GM21529 (cell line): ENCODE measurements at regions not wholly inside any gene's neighbourhood (a gene's known extent, or its start where the extent isn't known, plus 50 kb on each side); places are given as distances from the start of the nearest gene placed in this dataset.
A peak's percentile ranks its signal among the peaks of the same experiment; 100 is the strongest.

Source experiments
- ATAC-seq: cut with Tn5 transposase; IDR thresholded peaks from one replicate; pipeline ENCODE4 v1.9.1; 2021; ENCODE audit not compliant: unreplicated experiment

DNA sequence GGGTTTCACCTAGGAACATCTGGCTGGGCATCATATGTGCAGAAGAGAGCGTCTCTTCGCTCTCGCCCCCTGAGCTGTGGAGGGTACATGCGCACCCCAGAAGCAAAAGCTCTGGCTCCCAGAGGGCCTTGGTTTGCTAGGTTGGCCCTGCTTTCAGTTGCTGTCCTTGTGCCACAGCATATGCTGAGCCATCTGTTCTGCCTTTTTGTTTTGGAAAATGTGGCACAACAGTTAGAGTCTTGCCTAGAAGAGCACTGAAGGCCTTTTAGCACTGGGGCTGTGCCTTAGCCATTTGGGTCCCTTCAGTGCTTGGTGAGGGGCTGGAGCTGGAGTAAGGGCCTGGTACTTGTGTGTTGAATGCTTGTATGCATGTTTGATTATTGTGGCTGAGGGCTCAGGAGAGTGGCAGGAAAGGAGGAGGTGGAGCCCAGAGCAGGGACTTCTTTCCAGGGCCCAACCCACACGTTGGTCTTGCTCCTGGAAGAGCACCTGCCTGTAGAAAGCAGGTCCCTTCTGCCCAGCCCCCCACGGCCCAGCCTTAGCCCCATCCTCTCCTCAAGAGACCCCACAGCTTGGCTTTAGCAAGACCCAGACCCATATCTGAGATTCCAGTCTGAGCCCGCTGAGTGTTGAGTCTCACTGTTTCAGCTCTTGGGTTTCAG is 113.7 kb downstream of the SLC25A47 start:
- ATAC-seq: no peak

GRCh38 chr14:100438271-100438670 is 115.1 kb downstream of the SLC25A47 start:
- no peak for ATAC-seq

GRCh38 chr14:100438678-100439592 is 115.8 kb downstream of the SLC25A47 start:
- ATAC-seq: no peak

DNA sequence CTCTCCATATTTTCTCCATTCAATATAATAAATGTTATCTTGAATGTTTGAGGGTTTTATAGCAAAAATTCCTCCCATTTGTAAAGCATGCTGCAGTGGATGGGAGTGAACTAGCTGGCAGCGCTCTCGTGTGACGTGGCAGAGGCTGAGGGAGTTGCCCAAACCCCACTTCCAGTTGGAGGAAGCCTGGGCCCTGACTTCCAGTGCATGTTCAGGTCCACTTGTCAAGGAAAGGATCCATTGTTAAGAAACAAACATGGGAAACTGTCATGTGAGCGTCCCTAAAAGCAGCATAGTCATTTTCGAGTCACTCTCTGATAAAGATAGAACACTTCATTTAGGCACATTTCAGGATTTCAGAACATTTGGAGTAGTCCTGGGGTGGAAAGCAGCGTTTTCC is 116.6 kb downstream of the SLC25A47 start:
- ATAC-seq: no peak

DNA sequence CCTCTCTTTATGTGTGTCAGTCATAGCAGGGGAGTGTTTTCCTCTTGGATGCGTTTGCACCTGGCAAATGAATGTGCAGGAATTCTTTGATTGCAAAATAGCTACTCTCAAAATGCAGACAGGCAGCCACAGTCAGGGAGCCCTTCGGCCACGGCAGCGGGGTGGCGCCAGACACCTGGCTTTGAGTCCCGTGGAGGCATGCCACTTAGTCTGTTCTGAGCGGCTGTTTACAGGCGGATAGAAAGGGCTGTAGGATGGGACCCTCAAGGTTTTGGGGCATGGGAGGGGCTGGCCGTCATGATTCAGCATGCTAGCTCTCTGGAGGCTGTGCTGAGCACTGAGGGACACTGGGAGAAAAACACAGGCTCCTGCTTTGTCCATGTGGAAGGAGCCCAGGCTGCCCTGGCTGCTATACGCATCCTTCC is 117.1 kb downstream of the SLC25A47 start:
- peak; percentile 52 for ATAC-seq

- no peak for ATAC-seq
Measured at GRCh38 chr14:100440758-100441203, 117.6 kb downstream of the SLC25A47 start.

DNA sequence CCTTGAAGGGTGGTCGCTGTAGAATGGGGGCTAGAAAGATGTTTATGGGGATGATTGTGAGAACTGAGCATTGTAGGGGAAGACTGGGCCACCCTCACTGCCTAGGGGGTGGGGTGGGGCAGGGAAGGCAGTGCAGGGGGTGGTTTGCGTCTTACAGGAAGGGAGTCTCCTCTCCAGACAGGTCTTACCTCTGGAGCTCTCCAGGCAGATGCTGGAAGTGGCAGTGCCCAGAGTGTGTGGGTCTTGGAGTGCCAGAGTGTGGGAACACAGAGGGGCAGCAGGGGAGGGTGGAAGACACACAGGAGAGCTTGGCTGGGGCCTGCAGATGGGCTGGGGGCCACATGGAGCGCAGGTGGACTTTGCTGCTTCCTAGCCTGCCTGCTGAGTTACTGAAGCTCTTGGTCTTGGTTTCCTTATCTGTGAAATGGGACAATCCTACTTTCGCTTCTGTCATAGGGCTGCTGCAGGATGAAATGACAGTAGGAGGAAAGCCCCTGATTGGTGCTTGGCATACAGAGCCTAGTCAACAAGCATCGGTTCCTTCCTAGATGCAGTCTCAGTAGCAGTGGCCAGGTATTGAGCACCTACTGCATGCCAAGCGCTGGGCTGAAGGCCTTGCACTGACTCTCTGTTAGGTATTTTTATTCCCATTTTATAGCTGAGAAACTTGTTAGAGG is 118.3 kb downstream of the SLC25A47 start:
- no peak for ATAC-seq

DNA sequence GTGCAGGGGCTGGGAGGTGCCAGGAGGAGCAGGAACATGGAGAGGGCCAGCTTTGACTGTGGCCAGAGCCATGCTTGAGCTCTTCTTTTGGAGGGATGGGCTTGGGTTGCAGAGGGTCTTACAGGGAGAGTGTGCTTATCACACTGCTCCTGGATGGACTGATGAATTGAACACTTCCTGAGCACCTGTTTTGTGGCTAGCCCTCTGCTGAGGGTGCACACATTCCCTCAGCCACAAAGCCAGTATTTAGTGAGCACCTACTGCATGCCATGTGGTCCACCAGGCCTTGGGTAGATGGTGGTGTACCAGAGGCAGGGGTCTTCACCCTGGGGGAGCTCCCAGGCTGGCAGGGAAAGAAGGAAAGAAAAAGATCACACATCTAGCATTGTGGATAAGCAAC is 118.9 kb downstream of the SLC25A47 start:
- ATAC-seq: no peak

- ATAC-seq: no peak
Measured at GRCh38 chr14:100442498-100443490, 119.7 kb downstream of the SLC25A47 start.

DNA sequence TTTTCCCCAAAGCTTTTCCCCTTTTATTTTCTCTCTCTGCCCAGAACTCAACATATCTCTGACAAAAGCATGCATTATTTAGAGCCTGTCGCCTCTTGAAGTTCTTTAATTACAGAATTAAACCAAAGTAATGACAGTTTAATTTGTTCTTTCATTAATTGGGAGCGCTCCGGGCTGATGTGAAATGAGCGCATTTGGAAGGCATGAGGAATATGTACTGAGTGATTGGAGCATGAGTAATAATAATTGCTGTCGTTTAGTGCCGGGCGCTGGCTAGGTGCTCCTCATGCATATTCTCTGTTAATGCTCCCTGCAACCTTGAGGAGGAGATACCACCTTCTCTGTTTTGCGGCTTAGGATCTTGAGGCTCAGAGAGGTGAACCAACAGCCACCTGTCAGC is 120.5 kb downstream of the SLC25A47 start:
- ATAC-seq: no peak

GRCh38 chr14:100445436-100446088 is 122.4 kb downstream of the SLC25A47 start:
- ATAC-seq: no peak

DNA sequence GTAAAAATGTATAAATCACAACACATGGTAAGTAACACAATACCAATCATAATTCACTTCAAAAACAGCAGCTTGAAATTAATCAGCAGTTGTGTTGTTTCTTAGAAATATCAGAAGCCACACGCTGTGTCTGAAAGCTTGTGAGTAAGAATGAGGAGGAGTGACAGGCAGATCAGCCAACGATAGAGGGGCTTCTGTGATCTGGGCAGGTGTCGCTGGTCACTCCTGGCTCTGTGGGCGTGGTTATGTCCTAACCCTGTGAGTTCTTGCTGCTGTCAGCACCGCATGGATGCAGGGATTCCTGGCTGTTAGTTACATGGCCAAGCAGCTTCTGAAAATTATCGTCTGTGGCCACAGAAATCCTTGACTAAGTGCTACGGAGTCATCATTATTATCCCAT is 123.4 kb downstream of the SLC25A47 start:
- ATAC-seq: no peak

DNA sequence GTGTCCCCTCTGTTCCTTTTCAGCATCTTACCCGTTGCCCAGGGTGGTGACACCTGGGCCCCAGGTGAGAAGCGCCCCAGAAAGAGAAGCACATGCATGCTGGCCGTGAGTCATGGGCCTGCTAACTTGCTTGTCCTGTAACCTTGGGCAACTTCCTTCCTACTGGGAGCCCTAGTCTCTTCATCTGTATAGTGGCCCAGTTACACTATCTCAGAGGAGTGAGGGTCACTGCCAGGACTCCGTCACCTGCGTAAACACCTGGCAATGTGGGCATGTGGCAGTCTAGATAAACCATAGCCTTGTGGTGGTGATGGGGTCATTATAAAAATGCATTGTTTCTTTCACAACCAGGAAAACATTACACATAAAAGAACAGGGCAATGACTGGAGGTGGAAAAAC is 125.2 kb downstream of the SLC25A47 start:
- no peak for ATAC-seq

GRCh38 chr14:100449225-100449987 is 126.3 kb downstream of the SLC25A47 start:
- ATAC-seq: no peak

DNA sequence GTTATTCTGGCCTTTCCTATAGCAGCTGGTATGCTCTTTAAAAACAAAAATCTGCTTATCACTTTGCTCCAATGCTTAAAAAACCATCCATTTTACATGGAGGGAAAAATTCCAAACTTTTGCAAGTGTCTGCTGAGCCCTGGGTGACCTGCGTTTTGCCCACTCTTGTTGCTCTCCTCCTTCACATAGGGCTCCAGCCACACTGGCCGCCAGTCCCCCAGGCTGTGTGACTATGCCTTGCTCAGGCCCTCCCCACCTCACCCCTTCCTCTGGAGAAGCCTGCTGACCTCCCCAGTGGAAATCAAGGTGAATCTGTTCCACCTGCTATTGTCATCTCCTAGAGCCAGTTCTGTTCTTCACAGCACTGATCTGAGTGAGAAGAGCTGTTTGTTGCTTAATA is 126.9 kb downstream of the SLC25A47 start:
- ATAC-seq: no peak

GRCh38 chr14:100450736-100451135 is 127.6 kb downstream of the SLC25A47 start:
- ATAC-seq: no peak

- no peak for ATAC-seq
Measured at GRCh38 chr14:100451264-100451663, 128.1 kb downstream of the SLC25A47 start.

GRCh38 chr14:100453930-100454329 is 130.8 kb downstream of the SLC25A47 start:
- ATAC-seq: no peak

DNA sequence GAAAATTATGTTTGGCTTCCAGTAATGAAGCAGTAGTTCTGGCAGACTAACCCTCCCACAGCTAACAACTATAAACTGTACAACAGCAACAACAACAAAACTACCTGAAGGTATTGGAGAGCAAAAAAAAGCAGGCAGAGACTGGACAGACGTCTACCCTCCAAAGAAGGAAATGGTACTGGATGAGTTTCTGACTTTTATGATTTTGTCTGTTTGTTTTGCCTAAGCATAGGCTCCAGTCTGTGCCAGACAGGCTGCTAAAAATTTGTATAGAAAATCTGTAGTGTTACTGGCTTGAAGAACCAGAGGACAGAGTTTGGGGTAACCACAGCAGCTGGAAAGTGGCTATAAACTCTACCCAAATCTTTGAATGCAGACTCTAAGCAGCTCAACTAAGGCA is 131.3 kb downstream of the SLC25A47 start:
- no peak for ATAC-seq
